Head of caudate nucleus (tissue), 42 donors: ENCODE measurements at regions not wholly inside any gene's neighbourhood (a gene's known extent, or its start where the extent isn't known, plus 50 kb on each side); places are given as distances from the start of the nearest gene placed in this dataset.
"Not testable (repeated sequence)": the region's sequence is repeated elsewhere in the genome, so short reads cannot be mapped to it uniquely, and the experiment has no call there.

ENCODE experiments used
- DNase-seq, 42 donors: peaks; one replicate each; pipeline versions ENCODE4 v3.0.0 to v3.0.0-alpha.2; 2020 to 2021; ENCODE audit warnings: mixed read lengths in 7 of 42
- intact Hi-C: fragments of 100-400 bp; cut with DNase I; formaldehyde crosslinking; loops from one replicate; pipeline ENCODE4 v1.15.0; 2022

GRCh38 chr17:45672792-45673191, 111.3 kb upstream of the CRHR1 start:
- no peak for DNase-seq
- intact Hi-C loops, result no loop called here

- DNase-seq, intact Hi-C loops: not testable (repeated sequence)
These were observed 110.4 kb upstream of the CRHR1 start for GRCh38 chr17:45673759-45674158.

GRCh38 chr17:45675012-45675411, 109.1 kb upstream of the CRHR1 start:
- intact Hi-C loops, result no loop called here
- DNase-seq, result no peak

GRCh38 chr17:45675892-45676291, 108.2 kb upstream of the CRHR1 start:
- intact Hi-C loops, result no loop called here

GRCh38 chr17:45676695-45677094, 107.4 kb upstream of the CRHR1 start:
- no peak for DNase-seq
- intact Hi-C loops, result no loop called here

More at GRCh38 chr17:45675892-45676291, 108.2 kb upstream of the CRHR1 start:
- no peak for DNase-seq

GRCh38 chr17:45677770-45678169, 106.3 kb upstream of the CRHR1 start:
- DNase-seq, result peak in 2 of 42 donors; percentile 3 to 22
- intact Hi-C loops, result no loop called here

GRCh38 chr17:45679426-45679825, 104.7 kb upstream of the CRHR1 start:
- intact Hi-C loops, result no loop called here
- no peak for DNase-seq

- intact Hi-C loops, result no loop called here
- no peak for DNase-seq
These were observed 103.8 kb upstream of the CRHR1 start for GRCh38 chr17:45680360-45680759.

GRCh38 chr17:45681706-45682105, 102.4 kb upstream of the CRHR1 start:
- no peak for DNase-seq
- intact Hi-C loops, result no loop called here

GRCh38 chr17:45686250-45686649, 97.9 kb upstream of the CRHR1 start:
- intact Hi-C loops, result no loop called here
- DNase-seq, result no peak

GRCh38 chr17:45687594-45687993, 96.5 kb upstream of the CRHR1 start:
- DNase-seq, result no peak
- intact Hi-C loops, result no loop called here

- DNase-seq, result peak in 17 of 42 donors; percentile 13 to 60 (median 29)
- intact Hi-C loops, result no loop called here
These were observed 95.8 kb upstream of the CRHR1 start for GRCh38 chr17:45688353-45688752.

- DNase-seq, result no peak
- intact Hi-C loops, result no loop called here
These were observed 95.3 kb upstream of the CRHR1 start for GRCh38 chr17:45688820-45689219.

- DNase-seq, result no peak
- intact Hi-C loops, result no loop called here
These were observed 94.7 kb upstream of the CRHR1 start for GRCh38 chr17:45689451-45689850.

- intact Hi-C loops, result no loop called here
These were observed 93.4 kb upstream of the CRHR1 start for GRCh38 chr17:45690625-45691275.

GRCh38 chr17:45692661-45693060, 91.5 kb upstream of the CRHR1 start:
- DNase-seq, result no peak
- intact Hi-C loops, result no loop called here

More at GRCh38 chr17:45690625-45691275, 93.4 kb upstream of the CRHR1 start:
- no peak for DNase-seq

- no peak for DNase-seq
- intact Hi-C loops, result no loop called here
These were observed 90.3 kb upstream of the CRHR1 start for GRCh38 chr17:45693792-45694191.

GRCh38 chr17:45696442-45696841, 87.7 kb upstream of the CRHR1 start:
- intact Hi-C loops, result no loop called here
- DNase-seq, result no peak

- no peak for DNase-seq
- intact Hi-C loops, result no loop called here
These were observed 87.0 kb upstream of the CRHR1 start for GRCh38 chr17:45697076-45697475.

- intact Hi-C loops, result no loop called here
These were observed 83.7 kb upstream of the CRHR1 start for GRCh38 chr17:45700171-45701090.

More at GRCh38 chr17:45700171-45701090, 83.7 kb upstream of the CRHR1 start:
- DNase-seq, result no peak
